GM19238 (cell line): ENCODE measurements at regions not wholly inside any gene's neighbourhood (a gene's known extent, or its start where the extent isn't known, plus 50 kb on each side); places are given as distances from the start of the nearest gene placed in this dataset.
"Not testable (repeated sequence)": the region's sequence is repeated elsewhere in the genome, so short reads cannot be mapped to it uniquely, and the experiment has no call there.

Experiments used
- DNase-seq: peaks from one replicate; pipeline ENCODE4 v3.0.0; 2011; ENCODE audit warnings: low spot score; ENCODE audit not compliant: insufficient read length

GRCh38 chr4:148961526-148961925, 519.3 kb upstream of the NR3C2 start:
- no peak for DNase-seq

GRCh38 chr4:148958317-148958716, 516.1 kb upstream of the NR3C2 start:
- DNase-seq = no peak

- DNase-seq = no peak
Measured at GRCh38 chr4:148955564-148956297, 513.5 kb upstream of the NR3C2 start.

GRCh38 chr4:148954011-148954749, 512.0 kb upstream of the NR3C2 start:
- no peak for DNase-seq

- DNase-seq = no peak
Measured at GRCh38 chr4:148951346-148951745, 509.1 kb upstream of the NR3C2 start.

- DNase-seq = no peak
Measured at GRCh38 chr4:148946271-148946670, 504.1 kb upstream of the NR3C2 start.

- no peak for DNase-seq
Measured at GRCh38 chr4:148944839-148945219, 502.6 kb upstream of the NR3C2 start.

- no peak for DNase-seq
Measured at GRCh38 chr4:148944136-148944838, 502.1 kb upstream of the NR3C2 start.

- no peak for DNase-seq
Measured at GRCh38 chr4:148934926-148935578, 492.8 kb upstream of the NR3C2 start.

GRCh38 chr4:148926276-148927260, 484.4 kb upstream of the NR3C2 start:
- no peak for DNase-seq

- no peak for DNase-seq
Measured at GRCh38 chr4:148923881-148924280, 481.7 kb upstream of the NR3C2 start.

- DNase-seq = no peak
Measured at GRCh38 chr4:148922497-148922896, 480.3 kb upstream of the NR3C2 start.

- no peak for DNase-seq
Measured at GRCh38 chr4:148914734-148915133, 472.5 kb upstream of the NR3C2 start.

- no peak for DNase-seq
Measured at GRCh38 chr4:148914301-148914700, 472.1 kb upstream of the NR3C2 start.

- DNase-seq = no peak
Measured at GRCh38 chr4:148903388-148903787, 461.2 kb upstream of the NR3C2 start.

- DNase-seq = no peak
Measured at GRCh38 chr4:148901075-148901705, 459.0 kb upstream of the NR3C2 start.

- not testable (repeated sequence) for DNase-seq
Measured at GRCh38 chr4:148898139-148898538, 455.9 kb upstream of the NR3C2 start.

GRCh38 chr4:148893095-148893494, 450.9 kb upstream of the NR3C2 start:
- no peak for DNase-seq

GRCh38 chr4:148883891-148884290, 441.7 kb upstream of the NR3C2 start:
- no peak for DNase-seq

- no peak for DNase-seq
Measured at GRCh38 chr4:148883435-148883834, 441.2 kb upstream of the NR3C2 start.
